Stimulated activated CD8-positive, alpha-beta memory T cell treated with anti-CD3 and anti-CD28 coated beads, Interleukin-4, amount 100 ng/mL, for 4 hours (primary cell): ENCODE measurements at regions not wholly inside any gene's neighbourhood (a gene's known extent, or its start where the extent isn't known, plus 50 kb on each side); places are given as distances from the start of the nearest gene placed in this dataset.

Source experiments
- DNase-seq, 2 donors: peaks; one replicate each; pipeline ENCODE4 v3.0.0-alpha.2; 2020; ENCODE audit warnings: low read depth in 2 of 2, low spot score in 1 of 2

GRCh38 chr14:22003461-22003860 lies 329.8 kb upstream of the OR4E1 start:
- no peak for DNase-seq

DNA sequence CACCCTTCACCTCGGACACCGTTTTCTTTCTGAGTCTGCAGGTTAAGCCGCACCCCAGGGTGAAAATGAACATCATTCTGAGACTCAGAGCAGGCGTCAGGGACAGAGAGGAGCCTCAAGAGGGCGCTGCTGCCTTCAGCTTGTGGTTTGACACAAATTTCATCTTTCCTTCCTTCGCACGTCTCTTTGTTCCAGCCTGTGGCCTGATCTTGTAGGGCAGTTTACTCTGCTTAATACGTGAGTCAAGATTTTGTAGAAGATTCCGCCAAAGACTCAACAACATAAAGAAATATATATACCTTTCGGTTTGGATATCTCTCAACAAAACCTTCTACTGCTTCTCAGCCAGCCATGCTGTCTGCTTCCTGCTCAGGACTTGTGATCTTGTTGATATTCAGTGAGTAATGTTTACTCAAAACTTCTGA lies 329.3 kb upstream of the OR4E1 start:
- DNase-seq: peak; percentile 28 to 38

GRCh38 chr14:21999402-21999801 lies 325.8 kb upstream of the OR4E1 start:
- DNase-seq: no peak

GRCh38 chr14:21997300-21997699 lies 323.7 kb upstream of the OR4E1 start:
- no peak for DNase-seq

DNA sequence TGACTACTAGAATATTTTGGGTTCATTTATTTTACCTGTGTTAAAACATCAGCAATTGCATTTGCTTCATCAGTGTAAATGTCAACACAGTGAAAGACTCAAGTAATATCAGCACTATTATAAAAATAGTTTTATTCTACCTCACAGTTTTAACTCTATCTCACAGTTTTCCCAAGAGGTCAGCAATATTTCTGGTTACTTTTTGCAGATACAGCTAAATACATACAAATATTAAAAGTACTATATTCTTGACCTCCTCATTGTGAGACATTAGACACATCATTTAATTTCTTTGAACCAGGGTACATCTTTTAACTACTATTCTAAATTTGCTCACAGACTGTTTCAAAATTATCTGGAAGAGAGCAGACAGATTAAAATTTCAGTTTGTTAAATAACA lies 321.7 kb upstream of the OR4E1 start:
- DNase-seq: no peak

GRCh38 chr14:21993837-21994236 lies 320.2 kb upstream of the OR4E1 start:
- DNase-seq: no peak

- no peak for DNase-seq
Measured at GRCh38 chr14:21993070-21993469, 319.5 kb upstream of the OR4E1 start.

GRCh38 chr14:21991130-21991529 lies 317.5 kb upstream of the OR4E1 start:
- no peak for DNase-seq

DNA sequence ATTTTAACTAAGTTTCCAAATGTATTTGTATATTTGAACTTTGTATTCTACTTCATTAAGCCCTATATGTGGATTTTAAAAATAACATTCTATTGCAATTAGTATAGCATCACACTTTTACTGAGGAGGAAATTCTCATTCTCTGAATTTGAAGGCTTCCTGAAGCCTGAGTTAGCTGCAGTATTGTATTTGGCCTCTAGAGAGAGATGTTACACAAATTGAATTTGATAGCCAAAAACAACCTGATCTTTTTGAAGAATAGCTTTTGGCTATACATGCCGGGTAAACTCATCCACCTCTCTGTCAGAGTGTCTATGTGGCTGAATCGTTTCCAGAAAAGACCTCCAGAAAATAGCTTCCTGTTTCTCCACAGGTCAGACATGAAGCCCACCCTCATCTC lies 316.5 kb upstream of the OR4E1 start:
- no peak for DNase-seq

DNA sequence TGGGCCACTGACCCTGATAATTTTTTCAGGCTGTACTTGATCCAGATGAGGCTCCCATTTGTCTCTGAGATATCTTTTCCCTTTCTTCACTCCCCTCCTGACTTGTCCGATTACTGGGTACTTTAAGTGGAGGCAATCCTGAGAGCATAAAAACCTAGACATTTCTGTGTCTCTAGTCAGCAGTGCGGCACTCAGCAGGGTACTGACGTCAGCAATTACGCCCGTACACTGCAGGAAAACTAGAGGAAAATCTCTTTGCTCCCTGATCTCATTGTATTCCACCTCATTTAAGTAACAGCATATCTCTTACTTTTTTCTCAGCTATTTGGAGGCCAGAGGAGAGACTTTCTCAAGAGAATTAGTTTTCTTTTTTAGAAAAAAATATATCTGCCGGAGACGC lies 315.5 kb upstream of the OR4E1 start:
- DNase-seq: no peak

DNA sequence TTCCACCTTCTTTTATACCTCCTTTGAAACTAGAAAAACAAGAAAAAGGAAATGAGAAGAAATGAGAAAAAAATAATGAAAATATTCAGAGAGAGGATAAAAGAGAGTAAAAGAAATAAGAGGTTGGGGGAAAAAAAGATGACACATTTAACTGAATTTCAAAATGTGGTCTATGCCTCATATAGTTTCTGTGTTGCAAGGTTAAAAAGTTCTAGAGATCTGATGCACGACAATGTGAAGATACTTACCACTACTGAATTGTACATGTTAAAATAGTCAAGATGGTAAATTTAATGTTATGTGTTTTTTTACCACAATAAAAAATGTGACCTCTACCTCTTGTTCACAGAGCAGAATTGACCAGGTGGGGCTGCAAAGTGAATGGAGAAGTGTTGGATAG lies 314.8 kb upstream of the OR4E1 start:
- no peak for DNase-seq

GRCh38 chr14:21987937-21988336 lies 314.3 kb upstream of the OR4E1 start:
- DNase-seq: no peak

- no peak for DNase-seq
Measured at GRCh38 chr14:21985081-21985480, 311.5 kb upstream of the OR4E1 start.

DNA sequence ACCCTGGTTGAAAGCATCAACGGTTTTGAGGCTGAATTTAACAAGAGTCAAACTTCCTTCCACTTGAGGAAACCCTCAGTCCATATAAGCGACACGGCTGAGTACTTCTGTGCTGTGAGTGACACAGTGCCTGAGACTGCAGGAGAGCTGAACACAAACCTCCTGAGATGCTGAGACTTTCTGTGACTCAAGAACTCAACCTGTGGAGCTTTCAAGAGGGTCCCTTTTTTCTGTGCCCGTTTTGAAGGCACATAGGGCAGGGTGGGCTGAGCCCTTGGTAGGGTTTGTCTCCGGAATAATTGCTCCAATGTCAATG lies 305.3 kb upstream of the OR4E1 start:
- DNase-seq: no peak

DNA sequence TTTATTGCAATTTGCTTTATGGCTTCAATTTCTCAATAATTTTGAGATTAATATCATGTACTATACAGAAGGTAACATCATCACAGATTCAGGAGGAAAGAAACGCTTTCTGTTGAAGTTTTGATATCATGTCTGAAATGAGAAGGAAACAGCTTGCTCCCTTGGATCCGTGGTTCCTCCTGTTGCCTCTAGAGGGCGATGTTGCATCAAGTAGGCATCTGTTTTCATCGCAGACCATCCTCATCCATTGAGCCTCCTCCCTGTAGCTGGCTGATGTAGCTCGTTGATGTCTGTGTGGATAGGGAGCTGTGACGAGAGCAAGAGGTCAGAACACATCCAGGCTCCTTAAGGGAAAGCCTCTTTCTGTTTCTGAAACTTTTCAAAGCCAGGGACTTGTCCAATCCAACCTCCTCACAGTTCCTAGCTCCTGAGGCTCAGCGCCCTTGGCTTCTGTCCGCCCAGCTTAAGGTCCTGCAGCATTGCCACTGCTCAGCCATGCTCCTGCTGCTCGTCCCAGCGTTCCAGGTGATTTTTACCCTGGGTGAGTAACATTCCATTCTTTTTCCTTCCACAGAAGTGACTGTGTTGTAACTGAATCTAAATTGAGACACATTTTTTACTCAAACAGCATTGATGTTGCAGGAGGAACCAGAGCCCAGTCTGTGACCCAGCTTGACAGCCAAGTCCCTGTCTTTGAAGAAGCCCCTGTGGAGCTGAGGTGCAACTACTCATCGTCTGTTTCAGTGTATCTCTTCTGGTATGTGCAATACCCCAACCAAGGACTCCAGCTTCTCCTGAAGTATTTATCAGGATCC lies 304.8 kb upstream of the OR4E1 start:
- no peak for DNase-seq

DNA sequence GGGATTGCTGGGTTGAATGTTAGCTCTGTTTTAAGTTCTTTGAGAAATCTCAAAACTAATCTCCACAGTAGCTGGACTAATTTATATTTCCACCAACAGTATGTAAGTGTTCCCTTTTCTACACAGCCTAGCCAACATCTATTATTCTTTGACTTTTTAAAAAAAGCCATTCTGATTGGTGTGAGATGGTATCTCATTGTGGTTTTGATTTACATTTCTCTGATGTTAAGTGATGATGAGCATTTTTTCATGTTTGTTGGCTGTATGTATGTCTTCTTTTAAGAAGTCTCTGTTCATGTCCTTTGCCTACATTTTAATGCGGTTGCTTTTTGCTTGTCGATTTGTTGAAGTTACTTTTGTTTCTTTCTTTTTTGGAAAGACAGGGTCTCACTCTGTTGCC lies 301.1 kb upstream of the OR4E1 start:
- DNase-seq: no peak

- peak in 1 of 2 donors; percentile 7 for DNase-seq
Measured at GRCh38 chr14:21965042-21965441, 291.4 kb upstream of the OR4E1 start.

DNA sequence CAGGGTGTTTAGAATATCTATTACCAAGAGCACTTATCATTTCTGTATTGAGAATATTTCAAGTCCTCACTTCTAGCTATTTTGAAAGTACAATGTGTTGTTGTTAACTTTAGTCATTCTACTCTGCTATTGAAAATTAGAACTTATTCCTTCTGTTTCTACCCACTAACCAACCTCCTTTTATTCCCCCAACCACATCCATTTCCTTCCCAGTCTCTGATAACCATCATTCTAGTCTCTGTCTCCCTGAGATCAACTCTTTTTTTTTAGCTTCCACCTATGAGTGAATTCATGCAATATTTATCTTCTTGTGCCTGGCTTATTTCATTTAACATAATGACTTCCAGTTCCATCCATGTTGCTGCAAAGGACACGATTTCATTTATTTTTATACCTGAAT lies 290.6 kb upstream of the OR4E1 start:
- DNase-seq: no peak

GRCh38 chr14:21960636-21961035 lies 287.0 kb upstream of the OR4E1 start:
- DNase-seq: no peak

GRCh38 chr14:21941885-21942284 lies 268.3 kb upstream of the OR4E1 start:
- no peak for DNase-seq

- no peak for DNase-seq
Measured at GRCh38 chr14:21940887-21941856, 267.6 kb upstream of the OR4E1 start.

DNA sequence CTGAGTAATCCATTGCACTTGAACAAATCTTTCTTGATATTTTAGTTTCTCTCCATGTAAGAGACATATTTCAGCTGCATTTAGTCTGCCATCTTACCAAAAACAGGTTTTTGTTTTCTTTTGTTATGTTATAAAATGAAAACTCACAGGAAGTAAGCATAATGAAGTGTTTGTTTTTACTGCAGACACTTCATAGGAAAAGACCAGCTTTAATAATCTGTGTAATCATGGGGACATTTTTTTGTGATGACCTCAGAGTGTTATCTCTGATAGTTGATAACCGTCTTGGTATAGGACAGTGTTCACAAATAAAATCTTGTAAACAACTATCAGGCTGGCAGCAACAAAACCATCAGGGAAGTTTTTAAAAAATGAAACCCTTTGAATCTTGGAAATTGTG lies 266.2 kb upstream of the OR4E1 start:
- no peak for DNase-seq
